Activated naive CD8-positive, alpha-beta T cell treated with anti-CD3 and anti-CD28 coated beads, Interleukin-2, amount 10 ng/mL, durations not matched to agents 7 days and 5 days (primary cell): ENCODE measurements at regions not wholly inside any gene's neighbourhood (a gene's known extent, or its start where the extent isn't known, plus 50 kb on each side); places are given as distances from the start of the nearest gene placed in this dataset.
"Not testable (repeated sequence)": the region's sequence is repeated elsewhere in the genome, so short reads cannot be mapped to it uniquely, and the experiment has no call there.

Experiments
- ATAC-seq: fragments of 150-1000 bp; cut with Tn5 transposase; one replicate; pipeline ENCODE4 v1.10.0; 2021; ENCODE audit warnings: low read depth, moderate library complexity
- POLR2A ChIA-PET: fragments of 350-600 bp; sonication (Branson Sonifier 250); formaldehyde crosslinking; loops from one replicate; lab custom pipeline; 2021; ENCODE audit warnings: antibody characterized with exemption; lab: Charles Lee
- DNase-seq: peaks from one replicate; pipeline ENCODE4 v3.0.0; 2021
- H3K27ac Mint-ChIP-seq: one replicate; pipeline ENCODE4 v1.8.0; 2022; ENCODE audit warnings: mild to moderate bottlenecking, mixed read lengths
- H3K27me3 Mint-ChIP-seq: one replicate; pipeline ENCODE4 v1.8.0; 2022; ENCODE audit warnings: mild to moderate bottlenecking, moderate library complexity, mixed read lengths
- H3K36me3 Mint-ChIP-seq: one replicate; pipeline ENCODE4 v1.8.0; 2021; ENCODE audit warnings: mild to moderate bottlenecking, mixed read lengths
- H3K4me1 Mint-ChIP-seq: one replicate; pipeline ENCODE4 v1.8.0; 2021; ENCODE audit warnings: mixed read lengths
- H3K4me3 Mint-ChIP-seq: one replicate; pipeline ENCODE4 v1.8.0; 2022; ENCODE audit warnings: mild to moderate bottlenecking, moderate library complexity, mixed read lengths
- H3K9me3 Mint-ChIP-seq: one replicate; pipeline ENCODE4 v1.8.0; 2021; ENCODE audit warnings: mixed read lengths

GRCh38 chr11:87764075-87764474 lies 411.2 kb downstream of the RAB38 start:
- H3K4me1 Mint-ChIP-seq, DNase-seq, ATAC-seq, H3K9me3 Mint-ChIP-seq, H3K27ac Mint-ChIP-seq, H3K27me3 Mint-ChIP-seq, H3K36me3 Mint-ChIP-seq, POLR2A ChIA-PET, H3K4me3 Mint-ChIP-seq: not testable (repeated sequence)

GRCh38 chr11:87754685-87755084 lies 420.6 kb downstream of the RAB38 start:
- Mint-ChIP-seq H3K9me3 (no peaks in the 10 kb centered on the region), H3K4me3 (no peak overlapping the region), H3K36me3 (no peaks in the 10 kb centered on the region), H3K27ac (no peak overlapping the region), H3K27me3 (no peaks in the 10 kb centered on the region), H3K4me1 (no peaks in the 10 kb centered on the region)
- no peak for DNase-seq
- ATAC-seq, result no peak
- POLR2A ChIA-PET, result no interaction called here

GRCh38 chr11:87753143-87753542 lies 422.1 kb downstream of the RAB38 start:
- H3K27me3 Mint-ChIP-seq, result no peaks in the 10 kb centered on the region
- H3K4me3 Mint-ChIP-seq, result no peak overlapping the region
- POLR2A ChIA-PET, result no interaction called here

GRCh38 chr11:87743007-87743406 lies 432.2 kb downstream of the RAB38 start:
- DNase-seq (no peak), ATAC-seq (no peak)
- POLR2A ChIA-PET, result no interaction called here
- H3K4me3 Mint-ChIP-seq, result no peak overlapping the region
- H3K9me3 Mint-ChIP-seq, result no peaks in the 10 kb centered on the region
- H3K36me3 Mint-ChIP-seq, result no peaks in the 10 kb centered on the region
- H3K4me1 Mint-ChIP-seq, result no peaks in the 10 kb centered on the region
- H3K27ac Mint-ChIP-seq, result no peak overlapping the region
- no peaks in the 10 kb centered on the region for H3K27me3 Mint-ChIP-seq

More at GRCh38 chr11:87753143-87753542, 422.1 kb downstream of the RAB38 start:
- H3K36me3 Mint-ChIP-seq, result no peaks in the 10 kb centered on the region
- H3K9me3 Mint-ChIP-seq, result no peaks in the 10 kb centered on the region
- no peak for ATAC-seq
- H3K4me1 Mint-ChIP-seq, result no peaks in the 10 kb centered on the region
- no peak for DNase-seq
- no peak overlapping the region for H3K27ac Mint-ChIP-seq

GRCh38 chr11:87740968-87741367 lies 434.3 kb downstream of the RAB38 start:
- no peaks in the 10 kb centered on the region for H3K4me1 Mint-ChIP-seq
- no peak for DNase-seq
- no peak overlapping the region for H3K4me3 Mint-ChIP-seq
- H3K27me3 Mint-ChIP-seq, result no peaks in the 10 kb centered on the region
- no peak for ATAC-seq
- H3K27ac Mint-ChIP-seq, result no peak overlapping the region
- H3K9me3 Mint-ChIP-seq, result no peaks in the 10 kb centered on the region
- POLR2A ChIA-PET, result no interaction called here
- no peaks in the 10 kb centered on the region for H3K36me3 Mint-ChIP-seq

- POLR2A ChIA-PET, result no interaction called here
- no peaks in the 10 kb centered on the region for H3K27me3 Mint-ChIP-seq
- no peaks in the 10 kb centered on the region for H3K9me3 Mint-ChIP-seq
- H3K4me1 Mint-ChIP-seq, result no peaks in the 10 kb centered on the region
- H3K4me3 Mint-ChIP-seq, result no peak overlapping the region
- H3K27ac Mint-ChIP-seq, result no peak overlapping the region
- DNase-seq (no peak), ATAC-seq (no peak)
- no peaks in the 10 kb centered on the region for H3K36me3 Mint-ChIP-seq
Measured at GRCh38 chr11:87740451-87740850, 434.8 kb downstream of the RAB38 start.

- no peaks in the 10 kb centered on the region for H3K36me3 Mint-ChIP-seq
- H3K4me1 Mint-ChIP-seq, result no peaks in the 10 kb centered on the region
- no peaks in the 10 kb centered on the region for H3K27me3 Mint-ChIP-seq
- H3K9me3 Mint-ChIP-seq, result no peaks in the 10 kb centered on the region
- no peak overlapping the region for H3K4me3 Mint-ChIP-seq
- ATAC-seq (no peak), DNase-seq (no peak)
- POLR2A ChIA-PET, result no interaction called here
- H3K27ac Mint-ChIP-seq, result no peak overlapping the region
Measured at GRCh38 chr11:87739766-87740165, 435.5 kb downstream of the RAB38 start.

GRCh38 chr11:87739261-87739660 lies 436.0 kb downstream of the RAB38 start:
- DNase-seq, result no peak
- Mint-ChIP-seq H3K4me3 (no peak overlapping the region), H3K27ac (no peak overlapping the region), H3K27me3 (no peaks in the 10 kb centered on the region), H3K4me1 (no peaks in the 10 kb centered on the region), H3K9me3 (no peaks in the 10 kb centered on the region), H3K36me3 (no peaks in the 10 kb centered on the region)
- POLR2A ChIA-PET, result no interaction called here
- ATAC-seq, result no peak

GRCh38 chr11:87736928-87737327 lies 438.3 kb downstream of the RAB38 start:
- POLR2A ChIA-PET, result no interaction called here

GRCh38 chr11:87726506-87726905 lies 448.7 kb downstream of the RAB38 start:
- no peak overlapping the region for H3K27ac Mint-ChIP-seq

More at GRCh38 chr11:87736928-87737327, 438.3 kb downstream of the RAB38 start:
- H3K27ac Mint-ChIP-seq, result no peak overlapping the region
- H3K4me1 Mint-ChIP-seq, result no peaks in the 10 kb centered on the region
- H3K36me3 Mint-ChIP-seq, result no peaks in the 10 kb centered on the region
- DNase-seq (no peak), ATAC-seq (no peak)
- H3K27me3 Mint-ChIP-seq, result no peaks in the 10 kb centered on the region
- H3K9me3 Mint-ChIP-seq, result peaks cover 1% of the 10 kb centered on the region
- no peak overlapping the region for H3K4me3 Mint-ChIP-seq

GRCh38 chr11:87724358-87724757 lies 450.9 kb downstream of the RAB38 start:
- no peaks in the 10 kb centered on the region for H3K36me3 Mint-ChIP-seq
- no peak overlapping the region for H3K27ac Mint-ChIP-seq
- no peaks in the 10 kb centered on the region for H3K9me3 Mint-ChIP-seq

More at GRCh38 chr11:87726506-87726905, 448.7 kb downstream of the RAB38 start:
- Mint-ChIP-seq H3K4me1 (no peaks in the 10 kb centered on the region), H3K27me3 (no peaks in the 10 kb centered on the region), H3K36me3 (no peaks in the 10 kb centered on the region), H3K4me3 (no peak overlapping the region), H3K9me3 (no peaks in the 10 kb centered on the region)
- ATAC-seq (no peak), DNase-seq (no peak)
- POLR2A ChIA-PET, result no interaction called here

GRCh38 chr11:87722756-87723565 lies 452.3 kb downstream of the RAB38 start:
- POLR2A ChIA-PET, result no interaction called here
- H3K4me3 Mint-ChIP-seq, result no peak overlapping the region
- no peaks in the 10 kb centered on the region for H3K9me3 Mint-ChIP-seq
- H3K36me3 Mint-ChIP-seq, result no peaks in the 10 kb centered on the region
- ATAC-seq (no peak), DNase-seq (no peak)
- no peak overlapping the region for H3K27ac Mint-ChIP-seq
- H3K4me1 Mint-ChIP-seq, result no peaks in the 10 kb centered on the region
- H3K27me3 Mint-ChIP-seq, result no peaks in the 10 kb centered on the region

More at GRCh38 chr11:87724358-87724757, 450.9 kb downstream of the RAB38 start:
- Mint-ChIP-seq H3K4me1 (no peaks in the 10 kb centered on the region), H3K27me3 (no peaks in the 10 kb centered on the region), H3K4me3 (no peak overlapping the region)
- ATAC-seq, result no peak
- POLR2A ChIA-PET, result no interaction called here
- no peak for DNase-seq

- POLR2A ChIA-PET, result no interaction called here
- Mint-ChIP-seq H3K27ac (no peak overlapping the region), H3K9me3 (no peaks in the 10 kb centered on the region), H3K4me3 (no peak overlapping the region), H3K27me3 (no peaks in the 10 kb centered on the region), H3K4me1 (no peaks in the 10 kb centered on the region), H3K36me3 (no peaks in the 10 kb centered on the region)
- ATAC-seq (no peak), DNase-seq (no peak)
Measured at GRCh38 chr11:87719326-87720073, 455.7 kb downstream of the RAB38 start.

GRCh38 chr11:87712802-87713202 lies 462.4 kb downstream of the RAB38 start:
- POLR2A ChIA-PET, result no interaction called here
- Mint-ChIP-seq H3K27me3 (peaks cover 1% of the 10 kb centered on the region), H3K4me3 (no peak overlapping the region), H3K27ac (no peak overlapping the region), H3K9me3 (no peaks in the 10 kb centered on the region), H3K36me3 (no peaks in the 10 kb centered on the region), H3K4me1 (no peaks in the 10 kb centered on the region)
- ATAC-seq (no peak), DNase-seq (no peak)
